BE2C (cell line): ENCODE measurements at regions not wholly inside any gene's neighbourhood (a gene's known extent, or its start where the extent isn't known, plus 50 kb on each side); places are given as distances from the start of the nearest gene placed in this dataset.

ENCODE experiments used
- DNase-seq: peaks from one replicate; pipeline ENCODE4 v3.0.0-alpha.2; 2020
- H3K27me3 ChIP-seq: fragments of 250-450 bp; sonication (Bioruptor Pico); 2 replicates; pipeline ENCODE4 v1.5.1; 2020; ENCODE audit warnings: mild to moderate bottlenecking
- H3K36me3 ChIP-seq: fragments of 250-450 bp; sonication (Bioruptor Pico); 2 replicates; pipeline ENCODE4 v1.5.1; 2020; ENCODE audit warnings: mild to moderate bottlenecking
- H3K4me1 ChIP-seq: fragments of 250-450 bp; sonication (Bioruptor Pico); 2 replicates; pipeline ENCODE4 v1.5.1; 2020
- H3K4me3 ChIP-seq: 2 replicates; pipeline ENCODE4 v1.5.1; 2011; ENCODE audit warnings: low read depth, low read length
- H3K9me3 ChIP-seq: fragments of 250-450 bp; sonication (Bioruptor Pico); 2 replicates; pipeline ENCODE4 v1.5.1; 2020
- TF ChIP-seq, protein P1 (sequence below): IDR thresholded peaks from 2 replicates; pipeline ENCODE4 v1.5.1; 2012; ENCODE audit warnings: mild to moderate bottlenecking, low read depth, low read length

DNA sequence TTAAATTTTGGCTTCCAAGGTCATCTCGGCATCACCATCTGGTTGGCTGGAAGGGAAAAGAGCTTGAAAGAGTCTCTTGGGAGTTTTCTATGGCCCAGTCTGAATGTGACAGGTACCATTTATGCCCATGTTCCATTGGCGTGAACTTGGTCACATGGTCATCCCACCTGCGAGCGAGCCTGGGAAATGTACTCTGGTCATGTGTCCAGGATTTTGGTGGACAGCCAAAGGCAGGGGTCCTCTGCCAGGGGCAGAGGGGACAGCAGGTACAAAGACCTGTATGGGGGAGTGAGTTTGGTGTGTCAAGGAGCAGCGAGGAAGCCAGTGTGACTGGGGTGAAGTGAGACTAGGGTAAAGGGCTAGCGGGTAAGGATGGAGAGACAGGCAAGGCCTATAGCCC lies 112.6 kb downstream of the CDC5L start:
- Histone ChIP-seq H3K36me3 (no peaks in the 10 kb centered on the region), H3K27me3 (no peaks in the 10 kb centered on the region), H3K4me1 (no peaks in the 10 kb centered on the region), H3K4me3 (no peak overlapping the region), H3K9me3 (no peaks in the 10 kb centered on the region)
- no peak for DNase-seq
- TF ChIP-seq, protein P1, sequence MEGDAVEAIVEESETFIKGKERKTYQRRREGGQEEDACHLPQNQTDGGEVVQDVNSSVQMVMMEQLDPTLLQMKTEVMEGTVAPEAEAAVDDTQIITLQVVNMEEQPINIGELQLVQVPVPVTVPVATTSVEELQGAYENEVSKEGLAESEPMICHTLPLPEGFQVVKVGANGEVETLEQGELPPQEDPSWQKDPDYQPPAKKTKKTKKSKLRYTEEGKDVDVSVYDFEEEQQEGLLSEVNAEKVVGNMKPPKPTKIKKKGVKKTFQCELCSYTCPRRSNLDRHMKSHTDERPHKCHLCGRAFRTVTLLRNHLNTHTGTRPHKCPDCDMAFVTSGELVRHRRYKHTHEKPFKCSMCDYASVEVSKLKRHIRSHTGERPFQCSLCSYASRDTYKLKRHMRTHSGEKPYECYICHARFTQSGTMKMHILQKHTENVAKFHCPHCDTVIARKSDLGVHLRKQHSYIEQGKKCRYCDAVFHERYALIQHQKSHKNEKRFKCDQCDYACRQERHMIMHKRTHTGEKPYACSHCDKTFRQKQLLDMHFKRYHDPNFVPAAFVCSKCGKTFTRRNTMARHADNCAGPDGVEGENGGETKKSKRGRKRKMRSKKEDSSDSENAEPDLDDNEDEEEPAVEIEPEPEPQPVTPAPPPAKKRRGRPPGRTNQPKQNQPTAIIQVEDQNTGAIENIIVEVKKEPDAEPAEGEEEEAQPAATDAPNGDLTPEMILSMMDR = no peak

DNA sequence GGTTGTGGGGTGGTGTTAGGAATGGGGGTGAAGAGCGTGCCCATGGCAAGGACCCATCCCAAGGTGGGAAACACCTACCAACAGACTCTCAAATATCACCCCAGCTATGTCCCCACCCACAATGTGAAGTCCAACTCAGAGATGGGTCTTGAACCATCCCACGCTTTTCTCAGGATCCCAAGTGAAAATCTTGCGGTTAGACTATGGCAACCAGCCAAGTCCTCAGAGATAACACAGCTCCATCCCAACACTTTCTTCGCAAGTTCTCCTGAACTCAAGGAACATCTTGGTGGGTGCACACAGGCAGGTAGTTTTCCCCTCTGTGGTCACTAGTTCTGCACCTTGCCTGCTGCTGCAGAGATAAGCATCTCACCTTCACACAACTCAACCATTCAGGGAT lies 116.0 kb downstream of the CDC5L start:
- no peaks in the 10 kb centered on the region for H3K9me3 ChIP-seq
- no peak for DNase-seq
- no peaks in the 10 kb centered on the region for H3K36me3 ChIP-seq
- H3K4me3 ChIP-seq = no peak overlapping the region
- 0 out of 2 replicates have a peak, but pooled peaks cover 2% of the 10 kb centered on the region for H3K27me3 ChIP-seq
- TF ChIP-seq, protein P1 = no peak
- no peaks in the 10 kb centered on the region for H3K4me1 ChIP-seq

DNA sequence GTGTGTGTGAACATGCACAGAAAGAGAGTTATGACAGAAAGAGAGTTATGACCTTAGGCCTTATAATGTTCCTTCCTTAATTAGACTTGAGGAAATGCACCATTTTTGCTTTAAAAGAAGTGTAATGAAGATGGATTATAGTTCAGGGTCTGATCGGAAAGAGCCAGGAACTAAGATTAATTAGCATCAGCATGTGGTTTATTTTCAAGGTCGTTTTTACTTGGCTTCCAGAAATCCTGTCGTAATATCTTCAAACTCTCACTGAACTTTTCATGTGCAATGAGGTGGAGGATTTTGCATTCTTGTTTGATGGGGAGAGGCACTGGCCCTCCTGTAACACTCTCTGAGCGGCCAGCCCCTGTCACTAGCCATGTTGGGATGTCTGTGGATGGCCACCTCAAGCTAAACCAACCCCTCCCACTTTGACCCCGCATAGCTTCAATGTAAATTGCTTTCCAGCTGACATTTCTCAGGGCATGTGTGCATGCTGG lies 116.8 kb downstream of the CDC5L start:
- DNase-seq = no peak

DNA sequence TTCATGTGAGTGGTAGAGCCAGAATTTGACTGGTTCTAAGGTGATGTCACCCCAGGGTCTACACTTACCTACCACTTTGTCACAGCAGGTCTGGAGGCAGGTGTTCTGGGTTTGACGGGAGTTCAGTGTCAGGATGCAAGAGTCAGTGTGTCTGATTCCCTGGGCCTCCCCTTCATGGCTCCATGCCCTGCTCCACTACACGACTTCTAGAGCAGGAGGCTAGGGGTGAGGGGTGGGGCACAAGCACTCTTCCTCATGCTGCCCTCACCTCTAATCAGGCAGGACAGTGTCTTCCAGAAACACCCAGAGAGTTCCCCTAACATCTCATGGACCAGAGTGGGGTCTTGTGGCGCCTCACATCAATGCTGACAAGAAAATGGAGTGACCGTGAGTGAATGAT lies 118.2 kb downstream of the CDC5L start:
- no peaks in the 10 kb centered on the region for H3K36me3 ChIP-seq
- no peak for DNase-seq
- no peaks in the 10 kb centered on the region for H3K9me3 ChIP-seq
- no peaks in the 10 kb centered on the region for H3K4me1 ChIP-seq
- TF ChIP-seq, protein P1 = no peak
- 0 out of 2 replicates have a peak, but pooled peaks cover 2% of the 10 kb centered on the region for H3K27me3 ChIP-seq
- no peak overlapping the region for H3K4me3 ChIP-seq

More for the DNA sequence above, 116.8 kb downstream of the CDC5L start:
- H3K4me1 ChIP-seq = no peaks in the 10 kb centered on the region
- no peaks in the 10 kb centered on the region for H3K36me3 ChIP-seq
- H3K9me3 ChIP-seq = no peaks in the 10 kb centered on the region
- TF ChIP-seq, protein P1 = no peak
- H3K27me3 ChIP-seq = 0 out of 2 replicates have a peak, but pooled peaks cover 2% of the 10 kb centered on the region
- no peak overlapping the region for H3K4me3 ChIP-seq

DNA sequence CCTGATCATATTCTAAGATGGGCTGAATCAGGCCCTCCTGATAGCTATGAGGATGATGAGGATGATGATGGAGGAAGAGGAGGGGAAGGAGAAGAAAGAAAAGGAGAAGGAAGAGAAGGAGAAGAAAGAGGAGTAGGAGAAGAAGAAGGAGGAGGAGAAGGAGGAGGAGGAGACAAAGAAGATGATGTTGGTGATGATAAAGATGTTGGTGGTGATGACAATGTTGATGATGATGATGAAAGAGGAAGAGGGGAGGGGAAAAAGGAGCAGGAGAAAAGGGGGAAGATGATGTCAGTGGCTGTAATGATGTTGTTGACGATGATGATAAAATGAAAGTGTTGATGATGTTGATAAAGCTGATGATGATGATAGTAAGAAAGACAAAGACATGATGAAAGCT lies 119.5 kb downstream of the CDC5L start:
- 0 out of 2 replicates have a peak, but pooled peaks cover 2% of the 10 kb centered on the region for H3K27me3 ChIP-seq
- no peaks in the 10 kb centered on the region for H3K36me3 ChIP-seq
- DNase-seq = no peak

DNA sequence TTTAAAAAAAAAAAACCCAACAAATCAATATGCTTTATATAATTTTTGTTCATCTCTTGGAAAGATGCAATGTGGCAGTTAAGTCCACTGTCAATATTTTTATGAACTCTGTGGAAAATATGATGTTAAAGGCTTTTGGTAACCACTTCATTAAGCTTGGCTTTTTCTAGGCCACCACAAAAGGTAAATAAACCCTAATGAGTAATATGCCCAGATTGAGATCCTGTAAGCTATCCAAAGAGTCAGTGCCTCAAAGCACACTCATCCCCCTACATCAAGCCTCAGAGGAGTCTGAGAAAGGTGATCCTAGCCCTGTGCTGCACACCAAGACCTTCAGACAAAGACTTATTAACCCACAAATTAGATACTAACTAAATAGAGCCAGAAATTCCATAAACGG lies 121.1 kb downstream of the CDC5L start:
- no peak for DNase-seq
- H3K4me1 ChIP-seq = no peaks in the 10 kb centered on the region
- TF ChIP-seq, protein P1 = no peak
- H3K27me3 ChIP-seq = 0 out of 2 replicates have a peak, but pooled peaks cover 2% of the 10 kb centered on the region
- no peaks in the 10 kb centered on the region for H3K36me3 ChIP-seq
- no peak overlapping the region for H3K4me3 ChIP-seq
- no peaks in the 10 kb centered on the region for H3K9me3 ChIP-seq

More for the DNA sequence above, 119.5 kb downstream of the CDC5L start:
- H3K4me1 ChIP-seq = no peaks in the 10 kb centered on the region
- H3K9me3 ChIP-seq = no peaks in the 10 kb centered on the region
- TF ChIP-seq, protein P1 = no peak
- no peak overlapping the region for H3K4me3 ChIP-seq
